ENCODE measurements at regions not wholly inside any gene's neighbourhood (a gene's known extent, or its start where the extent isn't known, plus 50 kb on each side); places are given as distances from the start of the nearest gene placed in this dataset.

- H3K9me2 ChIP-seq (replicated peaks; ENCODE audit: insufficient read depth, low read length): no peaks in the 10 kb centered on the region
- TF ChIP-seq CTCF (IDR thresholded peaks at IDR 0.05; ENCODE audit: insufficient read depth, low read length, poor library complexity, severe bottlenecking) (no peak), EZH2phosphoT487 (conservative IDR thresholded peaks at IDR 0.05; ENCODE audit: low read length) (no peak)
- no peak overlapping the region for H2AFZ ChIP-seq (ENCODE audit: low read depth, low read length, severe bottlenecking)
- no peaks in the 10 kb centered on the region for H4K20me1 ChIP-seq (ENCODE audit: low read depth, low read length)
- no peak overlapping the region for H3K27ac ChIP-seq (ENCODE audit: low read depth, low read length)
- H3K36me3 ChIP-seq (ENCODE audit: low read length): no peaks in the 10 kb centered on the region
- H3K27me3 ChIP-seq (ENCODE audit: low read length): no peaks in the 10 kb centered on the region
- no peak overlapping the region for H3K4me2 ChIP-seq (ENCODE audit: low read depth, low read length, poor library complexity, severe bottlenecking)
- no peaks in the 10 kb centered on the region for H3F3A ChIP-seq (ENCODE audit: insufficient read depth)
- no peak overlapping the region for H3K4me3 ChIP-seq (ENCODE audit: insufficient read depth, low read length, poor library complexity, severe bottlenecking)
- no peaks in the 10 kb centered on the region for H3K9me3 ChIP-seq (ENCODE audit: insufficient read depth, low read length)
- no peak overlapping the region for H3K9ac ChIP-seq (ENCODE audit: low read length)
- no peaks in the 10 kb centered on the region for H3K79me2 ChIP-seq (ENCODE audit: insufficient read depth, low read length)
Measured at GRCh38 chr1:177343445-177343844, 172.7 kb downstream of the BRINP2 start.

- Histone ChIP-seq H3K9me3 (ENCODE audit: insufficient read depth, low read length) (no peaks in the 10 kb centered on the region), H3K9ac (ENCODE audit: low read length) (no peak overlapping the region)
Measured at GRCh38 chr1:177341773-177342172, 171.0 kb downstream of the BRINP2 start.

GRCh38 chr1:177340601-177341067 lies 169.9 kb downstream of the BRINP2 start:
- Histone ChIP-seq H3K9me2 (replicated peaks; ENCODE audit: insufficient read depth, low read length) (no peaks in the 10 kb centered on the region), H3K27me3 (ENCODE audit: low read length) (no peaks in the 10 kb centered on the region), H3K27ac (ENCODE audit: low read depth, low read length) (no peak overlapping the region), H3K9me3 (ENCODE audit: insufficient read depth, low read length) (no peaks in the 10 kb centered on the region), H3K9ac (ENCODE audit: low read length) (no peak overlapping the region), H3K4me2 (ENCODE audit: low read depth, low read length, poor library complexity, severe bottlenecking) (no peak overlapping the region), H3K79me2 (ENCODE audit: insufficient read depth, low read length) (no peaks in the 10 kb centered on the region), H3K4me3 (ENCODE audit: insufficient read depth, low read length, poor library complexity, severe bottlenecking) (no peak overlapping the region), H4K20me1 (ENCODE audit: low read depth, low read length) (no peaks in the 10 kb centered on the region), H3F3A (ENCODE audit: insufficient read depth) (no peaks in the 10 kb centered on the region), H2AFZ (ENCODE audit: low read depth, low read length, severe bottlenecking) (no peak overlapping the region), H3K36me3 (ENCODE audit: low read length) (no peaks in the 10 kb centered on the region)
- TF ChIP-seq EZH2phosphoT487 (conservative IDR thresholded peaks at IDR 0.05; ENCODE audit: low read length) (no peak), CTCF (IDR thresholded peaks at IDR 0.05; ENCODE audit: insufficient read depth, low read length, poor library complexity, severe bottlenecking) (no peak)

More at GRCh38 chr1:177341773-177342172, 171.0 kb downstream of the BRINP2 start:
- TF ChIP-seq EZH2phosphoT487 (conservative IDR thresholded peaks at IDR 0.05; ENCODE audit: low read length) (no peak), CTCF (IDR thresholded peaks at IDR 0.05; ENCODE audit: insufficient read depth, low read length, poor library complexity, severe bottlenecking) (no peak)
- no peaks in the 10 kb centered on the region for H4K20me1 ChIP-seq (ENCODE audit: low read depth, low read length)
- no peak overlapping the region for H3K27ac ChIP-seq (ENCODE audit: low read depth, low read length)
- no peaks in the 10 kb centered on the region for H3K79me2 ChIP-seq (ENCODE audit: insufficient read depth, low read length)
- no peaks in the 10 kb centered on the region for H3K36me3 ChIP-seq (ENCODE audit: low read length)
- no peak overlapping the region for H3K4me3 ChIP-seq (ENCODE audit: insufficient read depth, low read length, poor library complexity, severe bottlenecking)
- H3F3A ChIP-seq (ENCODE audit: insufficient read depth): no peaks in the 10 kb centered on the region
- no peak overlapping the region for H3K4me2 ChIP-seq (ENCODE audit: low read depth, low read length, poor library complexity, severe bottlenecking)
- H2AFZ ChIP-seq (ENCODE audit: low read depth, low read length, severe bottlenecking): no peak overlapping the region
- H3K27me3 ChIP-seq (ENCODE audit: low read length): no peaks in the 10 kb centered on the region
- H3K9me2 ChIP-seq (replicated peaks; ENCODE audit: insufficient read depth, low read length): no peaks in the 10 kb centered on the region

Data from SU-DHL-6 (cell line).